GM21529 (cell line): ENCODE measurements at regions not wholly inside any gene's neighbourhood (a gene's known extent, or its start where the extent isn't known, plus 50 kb on each side); places are given as distances from the start of the nearest gene placed in this dataset.
"Not testable (repeated sequence)": the region's sequence is repeated elsewhere in the genome, so short reads cannot be mapped to it uniquely, and the experiment has no call there.

ENCODE experiments used
- ATAC-seq: cut with Tn5 transposase; IDR thresholded peaks from one replicate; pipeline ENCODE4 v1.9.1; 2021; ENCODE audit not compliant: unreplicated experiment

- no peak for ATAC-seq
Observed at GRCh38 chr2:16375351-16375750, 290.3 kb downstream of the CYRIA start.

- ATAC-seq = no peak
Observed at GRCh38 chr2:16374671-16375070, 291.0 kb downstream of the CYRIA start.

GRCh38 chr2:16373341-16373740 lies 292.3 kb downstream of the CYRIA start:
- no peak for ATAC-seq

- ATAC-seq = no peak
Observed at GRCh38 chr2:16371751-16372150, 293.9 kb downstream of the CYRIA start.

- no peak for ATAC-seq
Observed at GRCh38 chr2:16368951-16369350, 296.7 kb downstream of the CYRIA start.

- ATAC-seq = no peak
Observed at GRCh38 chr2:16368328-16368727, 297.3 kb downstream of the CYRIA start.

GRCh38 chr2:16365366-16365765 lies 300.3 kb downstream of the CYRIA start:
- ATAC-seq = no peak

- no peak for ATAC-seq
Observed at GRCh38 chr2:16363581-16363980, 302.1 kb downstream of the CYRIA start.

GRCh38 chr2:16362611-16363010 lies 303.0 kb downstream of the CYRIA start:
- no peak for ATAC-seq

- ATAC-seq = no peak
Observed at GRCh38 chr2:16361261-16361995, 304.2 kb downstream of the CYRIA start.

GRCh38 chr2:16359961-16360360 lies 305.7 kb downstream of the CYRIA start:
- no peak for ATAC-seq

- no peak for ATAC-seq
Observed at GRCh38 chr2:16357188-16357587, 308.4 kb downstream of the CYRIA start.

GRCh38 chr2:16351541-16351940 lies 314.1 kb downstream of the CYRIA start:
- no peak for ATAC-seq

GRCh38 chr2:16351137-16351536 lies 314.5 kb downstream of the CYRIA start:
- no peak for ATAC-seq

- ATAC-seq = no peak
Observed at GRCh38 chr2:16350211-16350610, 315.4 kb downstream of the CYRIA start.

GRCh38 chr2:16349811-16350210 lies 315.8 kb downstream of the CYRIA start:
- no peak for ATAC-seq

GRCh38 chr2:16348821-16349515 lies 316.7 kb downstream of the CYRIA start:
- ATAC-seq = no peak

- no peak for ATAC-seq
Observed at GRCh38 chr2:16346671-16347070, 319.0 kb downstream of the CYRIA start.

- not testable (repeated sequence) for ATAC-seq
Observed at GRCh38 chr2:16345231-16345630, 320.4 kb downstream of the CYRIA start.

- no peak for ATAC-seq
Observed at GRCh38 chr2:16339206-16339605, 326.4 kb downstream of the CYRIA start.

GRCh38 chr2:16338026-16338425 lies 327.6 kb downstream of the CYRIA start:
- no peak for ATAC-seq

- no peak for ATAC-seq
Observed at GRCh38 chr2:16336916-16337315, 328.7 kb downstream of the CYRIA start.

- no peak for ATAC-seq
Observed at GRCh38 chr2:16336491-16336890, 329.1 kb downstream of the CYRIA start.
